ENCODE measurements at regions not wholly inside any gene's neighbourhood (a gene's known extent, or its start where the extent isn't known, plus 50 kb on each side); places are given as distances from the start of the nearest gene placed in this dataset.
A peak's percentile ranks its signal among the peaks of the same experiment; 100 is the strongest.

GRCh38 chr10:78531088-78531487 is 497.4 kb downstream of the RPS24 start:
- no peaks in the 10 kb centered on the region for H3K79me2 ChIP-seq (ENCODE audit: insufficient read depth, low read depth, low read length)
- intact Hi-C loops (cut with micrococcal nuclease; ENCODE audit: unreplicated experiment): no loop called here
- H3K36me3 ChIP-seq (ENCODE audit: insufficient read depth, low read length): no peaks in the 10 kb centered on the region
- no peak for TF ChIP-seq EZH2phosphoT487 (IDR thresholded peaks at IDR 0.05; ENCODE audit: borderline replicate concordance, low read depth, low read length)
- TF ChIP-seq CTCF (conservative IDR thresholded peaks at IDR 0.05; ENCODE audit: low read length): no peak
- H3K4me1 ChIP-seq (ENCODE audit: insufficient read depth, low read length, poor library complexity, severe bottlenecking): no peaks in the 10 kb centered on the region
- no peak overlapping the region for H3K27ac ChIP-seq (ENCODE audit: low read depth, low read length, poor library complexity, severe bottlenecking)
- H3K4me3 ChIP-seq (ENCODE audit: low read depth, low read length, poor library complexity, severe bottlenecking): no peak overlapping the region
- H2AFZ ChIP-seq (ENCODE audit: low read length): no peak overlapping the region
- H3K4me2 ChIP-seq (ENCODE audit: low read length): no peak overlapping the region
- H3K9me3 ChIP-seq (ENCODE audit: low read length): no peaks in the 10 kb centered on the region
- no peak for DNase-seq (ENCODE audit: low spot score)
- no peaks in the 10 kb centered on the region for H3K9me2 ChIP-seq (ENCODE audit: insufficient read depth, low read length)
- no peaks in the 10 kb centered on the region for H4K20me1 ChIP-seq (ENCODE audit: insufficient read depth, low read length)
- no TSS peak for BruUV-seq (replicated peaks)
- POLR2A ChIA-PET: no interaction called here
- CTCF ChIA-PET (ENCODE audit: unreplicated experiment): no interaction called here

GRCh38 chr10:78532480-78533042 is 498.9 kb downstream of the RPS24 start:
- TF ChIP-seq EZH2phosphoT487 (IDR thresholded peaks at IDR 0.05; ENCODE audit: borderline replicate concordance, low read depth, low read length) (no peak), CTCF (conservative IDR thresholded peaks at IDR 0.05; ENCODE audit: low read length) (no peak)
- CTCF ChIA-PET (ENCODE audit: unreplicated experiment): no interaction called here
- H3K9me2 ChIP-seq (ENCODE audit: insufficient read depth, low read length): no peaks in the 10 kb centered on the region
- no peak overlapping the region for H2AFZ ChIP-seq (ENCODE audit: low read length)
- H3K79me2 ChIP-seq (ENCODE audit: insufficient read depth, low read depth, low read length): no peaks in the 10 kb centered on the region
- no peak overlapping the region for H3K4me2 ChIP-seq (ENCODE audit: low read length)
- POLR2A ChIA-PET: no interaction called here
- no peak overlapping the region for H3K4me3 ChIP-seq (ENCODE audit: low read depth, low read length, poor library complexity, severe bottlenecking)
- H3K36me3 ChIP-seq (ENCODE audit: insufficient read depth, low read length): no peaks in the 10 kb centered on the region
- no peak overlapping the region for H3K27ac ChIP-seq (ENCODE audit: low read depth, low read length, poor library complexity, severe bottlenecking)
- DNase-seq (ENCODE audit: low spot score): peak; percentile 16
- intact Hi-C loops (cut with micrococcal nuclease; ENCODE audit: unreplicated experiment): no loop called here
- no peaks in the 10 kb centered on the region for H3K9me3 ChIP-seq (ENCODE audit: low read length)
- H3K4me1 ChIP-seq (ENCODE audit: insufficient read depth, low read length, poor library complexity, severe bottlenecking): no peaks in the 10 kb centered on the region
- no peaks in the 10 kb centered on the region for H4K20me1 ChIP-seq (ENCODE audit: insufficient read depth, low read length)
- no TSS peak for BruUV-seq (replicated peaks)

- H2AFZ ChIP-seq (ENCODE audit: low read length): no peak overlapping the region
- H3K79me2 ChIP-seq (ENCODE audit: insufficient read depth, low read depth, low read length): no peaks in the 10 kb centered on the region
- TF ChIP-seq CTCF (conservative IDR thresholded peaks at IDR 0.05; ENCODE audit: low read length) (no peak), EZH2phosphoT487 (IDR thresholded peaks at IDR 0.05; ENCODE audit: borderline replicate concordance, low read depth, low read length) (no peak)
- DNase-seq (ENCODE audit: low spot score): no peak
- H3K4me1 ChIP-seq (ENCODE audit: insufficient read depth, low read length, poor library complexity, severe bottlenecking): no peaks in the 10 kb centered on the region
- H4K20me1 ChIP-seq (ENCODE audit: insufficient read depth, low read length): no peaks in the 10 kb centered on the region
- H3K9me3 ChIP-seq (ENCODE audit: low read length): no peaks in the 10 kb centered on the region
- ChIA-PET CTCF (ENCODE audit: unreplicated experiment) (no interaction called here), POLR2A (no interaction called here)
- H3K4me2 ChIP-seq (ENCODE audit: low read length): no peak overlapping the region
- intact Hi-C loops (cut with micrococcal nuclease; ENCODE audit: unreplicated experiment): no loop called here
- no peaks in the 10 kb centered on the region for H3K36me3 ChIP-seq (ENCODE audit: insufficient read depth, low read length)
- no TSS peak for BruUV-seq (replicated peaks)
- no peak overlapping the region for H3K27ac ChIP-seq (ENCODE audit: low read depth, low read length, poor library complexity, severe bottlenecking)
- H3K4me3 ChIP-seq (ENCODE audit: low read depth, low read length, poor library complexity, severe bottlenecking): no peak overlapping the region
- no peaks in the 10 kb centered on the region for H3K9me2 ChIP-seq (ENCODE audit: insufficient read depth, low read length)
These were observed 499.4 kb downstream of the RPS24 start for GRCh38 chr10:78533098-78533497.

Measured in OCI-LY7 (cell line).